LNCaP clone FGC (cell line): ENCODE measurements at regions not wholly inside any gene's neighbourhood (a gene's known extent, or its start where the extent isn't known, plus 50 kb on each side); places are given as distances from the start of the nearest gene placed in this dataset.

Experiments used
- DNase-seq: peaks from one replicate; pipeline ENCODE4 v3.0.0-alpha.2; 2011; ENCODE audit warnings: low read depth
- H3K4me3 ChIP-seq: 2 replicates; pipeline ENCODE4 v1.5.1; 2011; ENCODE audit warnings: mild to moderate bottlenecking, low read depth, low read length, control low read depth
- TF ChIP-seq, protein P1 (sequence below): IDR thresholded peaks from 2 replicates; pipeline ENCODE4 v1.5.1; 2012; ENCODE audit warnings: mild to moderate bottlenecking; ENCODE audit not compliant: control insufficient read depth, insufficient read depth; ENCODE audit errors: extremely low read depth

DNA sequence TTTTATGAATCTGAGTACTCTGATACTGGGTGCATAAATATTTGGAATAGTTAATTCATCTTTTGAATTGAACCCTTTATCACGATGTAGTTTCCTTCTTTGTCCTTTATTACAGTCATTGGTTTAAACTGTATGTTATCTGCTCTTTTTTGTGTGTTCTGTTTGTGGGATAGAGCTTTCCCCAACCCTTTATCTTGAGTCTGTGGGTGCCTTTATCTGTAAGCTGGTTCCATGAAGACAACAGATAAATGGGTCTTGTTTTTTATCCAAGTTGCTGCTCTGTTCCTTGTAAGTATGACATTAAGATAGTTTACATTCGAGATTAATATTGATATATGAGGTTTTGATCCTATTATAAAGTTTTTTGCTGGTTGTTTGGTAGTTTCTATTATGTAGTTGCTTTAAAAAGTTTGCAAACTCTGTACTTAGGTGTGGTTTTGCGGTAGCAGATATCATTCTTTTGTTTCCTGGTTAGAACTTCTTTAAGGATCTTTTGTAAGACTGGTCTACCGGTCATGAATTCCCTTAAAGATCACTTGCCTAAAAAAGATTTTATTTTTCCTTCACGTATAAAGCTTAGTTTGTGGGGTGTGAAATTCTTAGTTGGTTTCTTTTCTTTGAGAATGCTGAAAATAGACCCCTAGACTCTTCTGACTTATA lies 1451.3 kb upstream of the SLC39A10 start:
- TF ChIP-seq, protein P1, sequence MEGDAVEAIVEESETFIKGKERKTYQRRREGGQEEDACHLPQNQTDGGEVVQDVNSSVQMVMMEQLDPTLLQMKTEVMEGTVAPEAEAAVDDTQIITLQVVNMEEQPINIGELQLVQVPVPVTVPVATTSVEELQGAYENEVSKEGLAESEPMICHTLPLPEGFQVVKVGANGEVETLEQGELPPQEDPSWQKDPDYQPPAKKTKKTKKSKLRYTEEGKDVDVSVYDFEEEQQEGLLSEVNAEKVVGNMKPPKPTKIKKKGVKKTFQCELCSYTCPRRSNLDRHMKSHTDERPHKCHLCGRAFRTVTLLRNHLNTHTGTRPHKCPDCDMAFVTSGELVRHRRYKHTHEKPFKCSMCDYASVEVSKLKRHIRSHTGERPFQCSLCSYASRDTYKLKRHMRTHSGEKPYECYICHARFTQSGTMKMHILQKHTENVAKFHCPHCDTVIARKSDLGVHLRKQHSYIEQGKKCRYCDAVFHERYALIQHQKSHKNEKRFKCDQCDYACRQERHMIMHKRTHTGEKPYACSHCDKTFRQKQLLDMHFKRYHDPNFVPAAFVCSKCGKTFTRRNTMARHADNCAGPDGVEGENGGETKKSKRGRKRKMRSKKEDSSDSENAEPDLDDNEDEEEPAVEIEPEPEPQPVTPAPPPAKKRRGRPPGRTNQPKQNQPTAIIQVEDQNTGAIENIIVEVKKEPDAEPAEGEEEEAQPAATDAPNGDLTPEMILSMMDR, result no peak
- no peak overlapping the region for H3K4me3 ChIP-seq
- DNase-seq, result no peak

DNA sequence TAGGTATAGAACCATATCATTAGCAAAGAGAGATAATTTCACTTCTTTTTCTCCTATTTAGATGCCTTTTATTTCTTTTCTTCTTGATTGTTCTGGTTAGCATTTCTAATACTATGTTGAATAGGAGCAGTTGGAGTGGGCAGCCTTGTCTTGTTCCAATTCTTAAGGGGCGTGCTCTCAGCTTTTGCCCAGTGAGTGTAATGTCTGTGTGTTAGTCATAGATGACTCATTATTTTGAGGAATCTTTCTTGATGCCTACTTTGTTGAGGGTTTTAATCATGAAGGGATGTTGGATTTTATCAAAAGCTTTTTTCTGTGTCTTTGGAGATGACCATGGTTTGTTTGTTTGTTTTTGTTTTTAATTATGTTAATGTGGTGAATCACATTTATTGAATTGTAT lies 1453.1 kb upstream of the SLC39A10 start:
- H3K4me3 ChIP-seq, result no peak overlapping the region
- DNase-seq, result no peak
- TF ChIP-seq, protein P1, result no peak

DNA sequence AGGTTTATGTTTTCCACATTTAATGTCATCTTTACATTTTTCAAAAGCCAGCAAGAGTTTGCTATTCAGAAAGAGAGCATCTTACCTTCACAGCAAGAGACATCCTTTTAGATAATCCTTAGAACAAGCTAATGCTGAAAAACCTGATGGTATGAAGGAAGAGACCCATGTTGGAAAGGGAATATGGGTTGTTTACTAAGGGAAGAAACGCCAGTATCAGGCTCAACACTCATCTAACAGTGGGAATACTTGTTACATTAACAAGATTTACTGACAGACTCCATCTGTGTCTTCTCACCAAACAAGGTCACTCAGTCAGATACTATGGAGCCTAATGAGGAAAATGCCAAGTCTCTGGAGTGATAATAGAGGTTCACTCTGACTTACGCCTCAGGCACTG lies 1474.1 kb upstream of the SLC39A10 start:
- H3K4me3 ChIP-seq, result no peak overlapping the region
- TF ChIP-seq, protein P1, result no peak
- no peak for DNase-seq

DNA sequence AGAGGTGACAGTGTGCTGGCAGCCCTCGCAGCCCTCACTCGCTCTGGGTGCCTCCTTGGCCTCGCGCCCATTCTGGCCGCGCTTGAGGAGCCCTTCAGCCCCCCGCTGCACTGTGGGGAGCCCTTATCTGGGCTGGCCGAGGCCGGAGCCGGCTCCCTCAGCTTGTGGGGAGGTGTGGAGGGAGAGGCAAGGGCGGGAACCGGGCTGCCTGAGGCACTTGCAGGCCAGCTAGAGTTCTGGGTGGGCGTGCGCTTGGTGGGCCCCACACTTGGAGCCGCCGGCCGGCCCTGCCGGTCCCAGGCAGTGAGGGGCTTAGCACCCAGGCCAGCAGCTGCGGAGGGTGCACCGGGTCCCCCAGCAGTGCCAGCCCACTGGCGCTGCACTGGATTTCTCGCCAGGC lies 1480.9 kb upstream of the SLC39A10 start:
- no peak overlapping the region for H3K4me3 ChIP-seq
- no peak for DNase-seq
- TF ChIP-seq, protein P1, result no peak

DNA sequence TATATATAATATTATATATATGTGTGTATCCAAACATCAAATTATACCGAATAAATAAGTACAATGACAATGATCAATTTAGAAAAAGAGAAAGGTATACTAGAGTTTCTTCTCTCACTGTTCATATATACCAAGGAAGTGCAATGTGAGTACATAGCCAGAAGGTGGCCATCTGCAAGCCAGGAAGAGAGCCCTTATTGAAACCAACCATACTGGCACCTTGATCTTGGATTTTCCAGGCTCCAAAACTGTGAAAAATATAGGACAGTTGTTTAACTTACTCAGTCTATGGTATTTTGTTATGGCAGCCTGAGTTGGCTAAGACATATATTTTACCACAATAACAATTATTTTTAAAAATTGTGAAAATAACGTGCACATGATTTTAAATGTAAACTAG lies 1490.2 kb upstream of the SLC39A10 start:
- DNase-seq, result peak; percentile 22
- TF ChIP-seq, protein P1, result peak; percentile 57
- H3K4me3 ChIP-seq, result no peak overlapping the region

DNA sequence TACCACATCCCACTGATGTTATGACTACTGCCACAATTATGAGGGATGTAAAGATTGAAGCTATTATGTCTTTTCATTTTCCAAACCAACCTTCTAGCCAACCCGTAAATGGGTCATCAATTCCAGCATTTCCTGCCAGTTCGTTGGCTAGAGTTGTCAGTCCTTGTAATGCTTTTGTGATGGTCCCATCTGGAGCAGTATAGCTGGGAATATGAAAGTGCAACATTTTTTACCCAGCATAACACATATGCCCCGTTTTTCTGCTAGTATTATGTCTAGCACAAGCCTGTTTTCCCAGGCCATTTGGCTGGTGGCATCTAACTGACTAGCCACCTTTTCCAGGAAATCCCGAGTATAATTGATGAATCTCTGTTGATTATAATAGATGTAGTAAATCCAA lies 1501.6 kb upstream of the SLC39A10 start:
- no peak for DNase-seq
- H3K4me3 ChIP-seq, result no peak overlapping the region
- TF ChIP-seq, protein P1, result no peak

DNA sequence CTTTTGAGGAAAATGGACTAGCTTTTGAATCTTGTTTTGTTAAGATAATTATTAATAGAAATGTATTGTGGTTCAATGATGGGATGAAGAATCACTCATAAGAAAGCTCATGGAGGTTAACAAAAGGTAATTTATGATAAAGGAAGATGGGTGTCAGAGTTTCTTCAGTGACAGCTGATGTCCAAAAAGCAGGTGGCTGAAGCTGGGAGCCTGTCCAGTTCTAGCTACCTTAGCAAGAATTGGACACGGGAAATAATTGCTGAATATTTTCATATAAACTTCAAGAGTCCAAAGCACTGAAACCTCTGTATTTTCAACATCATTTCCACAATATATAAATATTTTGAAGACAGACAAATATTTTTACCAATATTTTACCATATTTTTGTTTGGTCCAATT lies 1505.8 kb upstream of the SLC39A10 start:
- no peak for DNase-seq
- no peak overlapping the region for H3K4me3 ChIP-seq
- TF ChIP-seq, protein P1, result no peak
